Endothelial cell of umbilical vein (primary cell): ENCODE measurements at regions not wholly inside any gene's neighbourhood (a gene's known extent, or its start where the extent isn't known, plus 50 kb on each side); places are given as distances from the start of the nearest gene placed in this dataset.

Experiments used
- BruUV-seq: library from RNA; stranded (reverse); fragments of 400-500 nt; replicated peaks from 2 replicates; lab custom pipeline; 2021; lab: Mats Ljungman, UMichigan
- CTCF ChIA-PET: fragments of 300-600, 350-600 bp; sonication (Branson Sonifier 250); formaldehyde crosslinking; loops from one replicate; lab custom pipeline; 2021; ENCODE audit warnings: antibody characterized with exemption, inconsistent platforms; lab: Charles Lee
- POLR2A ChIA-PET: fragments of 300-600, 350-600 bp; sonication (Branson Sonifier 250); formaldehyde crosslinking; loops from one replicate; lab custom pipeline; 2021; ENCODE audit warnings: antibody characterized with exemption, inconsistent platforms; lab: Charles Lee
- DNase-seq: peaks from one replicate; pipeline ENCODE4 v3.0.0-alpha.2; 2011; ENCODE audit warnings: low read depth, low spot score
- FAIRE-seq: peaks from 2 replicates; lab custom pipeline; 2011; peaks lifted over from hg19 to GRCh38; lab: Jason Lieb, UNC
- H2AFZ ChIP-seq: 2 replicates; pipeline ENCODE4 v1.6.0; 2012; ENCODE audit warnings: low read depth, low read length, control low read depth, inconsistent platforms
- H3K27ac ChIP-seq: 2 replicates; pipeline ENCODE4 v1.5.1; 2011; ENCODE audit warnings: low read depth, mild to moderate bottlenecking, control low read depth, low read length, moderate library complexity; ENCODE audit not compliant: insufficient read depth
- H3K27me3 ChIP-seq, 2 experiments: 2 replicates each; pipeline versions ENCODE4 v1.6.0 to v1.6.1; 2011; ENCODE audit warnings: low read length in 2 of 2, mixed read lengths in 1 of 2; ENCODE audit not compliant: control insufficient read depth in 2 of 2, insufficient read depth in 2 of 2
- H3K36me3 ChIP-seq, 2 experiments: 2 replicates in 1 of 2; 3 replicates in 1 of 2; pipeline ENCODE4 v1.5.1; 2011; ENCODE audit warnings: low read length in 2 of 2, mild to moderate bottlenecking in 1 of 2, moderate library complexity in 1 of 2; ENCODE audit not compliant: control insufficient read depth in 2 of 2, insufficient read depth in 2 of 2; ENCODE audit errors: extremely low read depth in 1 of 2
- H3K4me1 ChIP-seq: 3 replicates; pipeline ENCODE4 v1.5.1; 2011; ENCODE audit warnings: mild to moderate bottlenecking, low read length; ENCODE audit not compliant: control insufficient read depth, insufficient read depth; ENCODE audit errors: extremely low read depth
- H3K4me2 ChIP-seq: 2 replicates; pipeline ENCODE4 v1.6.1; 2011; ENCODE audit warnings: low read length, control low read depth, mixed read lengths; ENCODE audit not compliant: insufficient read depth
- H3K4me3 ChIP-seq, 3 experiments: fragments of 200-600 bp in 1 of 3; sonication (generic), shearing (Covaris generic) in 1 of 3; replicated peaks in 1 of 3; 2 replicates each; pipeline ENCODE4 v1.5.1; 2011 to 2016; ENCODE audit warnings: control low read depth in 3 of 3, low read length in 3 of 3, mild to moderate bottlenecking in 2 of 3, inconsistent platforms in 1 of 3, low read depth in 1 of 3, moderate library complexity in 1 of 3; ENCODE audit not compliant: insufficient read depth in 1 of 3
- H3K79me2 ChIP-seq: 2 replicates; pipeline ENCODE4 v1.6.0; 2012; ENCODE audit warnings: low read length, inconsistent platforms; ENCODE audit not compliant: control insufficient read depth, insufficient read depth
- H3K9ac ChIP-seq: replicated peaks from 2 replicates; pipeline ENCODE3; 2011; ENCODE audit warnings: low read length, control low read depth; ENCODE audit not compliant: insufficient read depth; ENCODE audit errors: extremely low read depth
- H3K9me1 ChIP-seq: replicated peaks from 3 replicates; pipeline ENCODE4 v1.6.0; 2011; ENCODE audit warnings: mild to moderate bottlenecking, low read length; ENCODE audit not compliant: control insufficient read depth, insufficient read depth; ENCODE audit errors: extremely low read depth
- H3K9me3 ChIP-seq: replicated peaks from 2 replicates; pipeline ENCODE4 v1.5.1; 2012; ENCODE audit warnings: low read length, inconsistent platforms; ENCODE audit not compliant: control insufficient read depth, insufficient read depth
- H4K20me1 ChIP-seq: replicated peaks from 2 replicates; pipeline ENCODE3; 2011; ENCODE audit warnings: mild to moderate bottlenecking, low read length; ENCODE audit not compliant: control insufficient read depth, insufficient read depth; ENCODE audit errors: extremely low read depth
- CTCF ChIP-seq, 2 donors: IDR thresholded peaks; 1 replicate in 1 of 2; 2 replicates in 1 of 2; pipeline ENCODE4 v1.5.1; 2011; ENCODE audit warnings: low read length in 2 of 2, mild to moderate bottlenecking in 2 of 2, moderate library complexity in 2 of 2, control low read depth in 1 of 2, inconsistent platforms in 1 of 2, low read depth in 1 of 2; ENCODE audit not compliant: insufficient read depth in 1 of 2; ENCODE audit errors: extremely low read depth in 1 of 2
- EZH2 ChIP-seq: IDR thresholded peaks from 2 replicates; pipeline ENCODE4 v1.6.1; 2012; ENCODE audit warnings: borderline replicate concordance, low read depth, mild to moderate bottlenecking, moderate library complexity, low read length, inconsistent platforms; ENCODE audit not compliant: severe bottlenecking
- FOS ChIP-seq: IDR thresholded peaks from 2 replicates; pipeline ENCODE4 v1.6.1; 2011; ENCODE audit warnings: mild to moderate bottlenecking, low read length, moderate library complexity, borderline replicate concordance; ENCODE audit not compliant: insufficient read depth
- GATA2 ChIP-seq: IDR thresholded peaks from 2 replicates; pipeline ENCODE4 v1.7.0; 2011; ENCODE audit warnings: low read depth, mild to moderate bottlenecking, moderate library complexity, mixed read lengths, low read length; ENCODE audit not compliant: insufficient read length, insufficient read depth
- JUN ChIP-seq: IDR thresholded peaks from 2 replicates; pipeline ENCODE4 v1.6.1; 2011; ENCODE audit warnings: borderline replicate concordance, low read depth; ENCODE audit not compliant: insufficient read length, insufficient read depth
- MAX ChIP-seq: IDR thresholded peaks from 2 replicates; pipeline ENCODE4 v1.6.1; 2011; ENCODE audit not compliant: insufficient read depth, insufficient read length
- MYC ChIP-seq: IDR thresholded peaks from one replicate; pipeline ENCODE4 v1.6.1; 2011; ENCODE audit warnings: mild to moderate bottlenecking, low read depth, low read length
- POLR2A ChIP-seq: IDR thresholded peaks from 2 replicates; pipeline ENCODE4 v1.6.1; 2012; ENCODE audit warnings: low read depth, mild to moderate bottlenecking, control low read depth, low read length
- POLR2AphosphoS5 ChIP-seq: IDR thresholded peaks from 2 replicates; pipeline ENCODE4 v1.6.1; 2012; ENCODE audit warnings: low read depth, mild to moderate bottlenecking, control low read depth, low read length, moderate library complexity; ENCODE audit not compliant: insufficient read depth
- dilution Hi-C: fragments of 300-500 bp; cut with MboI; formaldehyde crosslinking; loops from one replicate; pipeline ENCODE4 v1.15.0; 2019; ENCODE audit warnings: low sequenced_read_pairs; ENCODE audit not compliant: extremely low pct_ligation_motif_present
- intact Hi-C: fragments of 100-400 bp; cut with micrococcal nuclease; formaldehyde crosslinking; loops from one replicate; pipeline ENCODE4 v1.10.0; 2022

GRCh38 chr5:173677125-173677672, 60.7 kb upstream of the BOD1 start:
- peaks cover 0 to 3% of the 10 kb centered on the region in 2 experiments for H3K27me3 ChIP-seq
- no peaks in the 10 kb centered on the region for H3K79me2 ChIP-seq
- H3K4me3 ChIP-seq = no peak overlapping the region
- POLR2A ChIA-PET = no interaction called here
- no peak overlapping the region for H3K9ac ChIP-seq
- H3K9me1 ChIP-seq = no peaks in the 10 kb centered on the region
- dilution Hi-C loops = no loop called here
- CTCF ChIA-PET = no interaction called here
- no peak for DNase-seq
- no peaks in the 10 kb centered on the region for H3K4me1 ChIP-seq
- TF ChIP-seq POLR2A = no peak
- no peak for TF ChIP-seq GATA2
- TF ChIP-seq JUN = no peak
- no peak for TF ChIP-seq EZH2
- no peak for TF ChIP-seq MYC
- no peak for TF ChIP-seq CTCF (IDR thresholded peaks at IDR 0.05; ENCODE audit: extremely low read depth in 1 of 2, insufficient read depth in 1 of 2, low read depth in 1 of 2, low read length in 2 of 2)
- no peak for TF ChIP-seq FOS
- no peak for TF ChIP-seq MAX
- TF ChIP-seq POLR2AphosphoS5 = no peak
- no peak overlapping the region for H3K4me2 ChIP-seq
- intact Hi-C loops = no loop called here
- no TSS peak for BruUV-seq
- no peak overlapping the region for H3K27ac ChIP-seq
- H2AFZ ChIP-seq = no peak overlapping the region
- H3K36me3 ChIP-seq = no peaks in the 10 kb centered on the region
- no peaks in the 10 kb centered on the region for H4K20me1 ChIP-seq
- H3K9me3 ChIP-seq = no peaks in the 10 kb centered on the region
- no peak for FAIRE-seq
